ENCODE measurements at regions not wholly inside any gene's neighbourhood (a gene's known extent, or its start where the extent isn't known, plus 50 kb on each side); places are given as distances from the start of the nearest gene placed in this dataset.

DNA sequence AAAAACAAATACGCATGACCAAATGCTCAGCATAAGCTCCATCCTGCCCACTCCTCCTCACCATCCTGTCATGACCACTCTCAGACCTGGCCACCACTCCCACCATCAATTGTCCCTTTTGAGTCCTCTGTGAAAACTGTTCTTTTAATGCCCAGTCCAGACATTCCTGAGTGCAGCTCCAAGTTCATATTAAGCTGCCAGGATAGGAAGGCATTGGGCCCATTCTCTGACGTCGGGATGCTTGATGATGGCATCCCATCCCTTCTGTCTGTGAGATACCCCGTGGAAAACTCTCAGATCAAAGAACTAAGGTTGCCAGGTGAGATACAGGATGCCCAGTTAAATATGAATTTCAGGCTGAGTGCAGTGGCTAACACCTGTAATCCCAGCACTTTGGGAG is 89.9 kb upstream of the KIF5B start:
- intact Hi-C loops (cut with DNase I) = loop anchor here in 1 of 2 donors (2.0 kb wide), 1 partner anchor 25 kb away; no protein-coding TSS in a partner anchor

DNA sequence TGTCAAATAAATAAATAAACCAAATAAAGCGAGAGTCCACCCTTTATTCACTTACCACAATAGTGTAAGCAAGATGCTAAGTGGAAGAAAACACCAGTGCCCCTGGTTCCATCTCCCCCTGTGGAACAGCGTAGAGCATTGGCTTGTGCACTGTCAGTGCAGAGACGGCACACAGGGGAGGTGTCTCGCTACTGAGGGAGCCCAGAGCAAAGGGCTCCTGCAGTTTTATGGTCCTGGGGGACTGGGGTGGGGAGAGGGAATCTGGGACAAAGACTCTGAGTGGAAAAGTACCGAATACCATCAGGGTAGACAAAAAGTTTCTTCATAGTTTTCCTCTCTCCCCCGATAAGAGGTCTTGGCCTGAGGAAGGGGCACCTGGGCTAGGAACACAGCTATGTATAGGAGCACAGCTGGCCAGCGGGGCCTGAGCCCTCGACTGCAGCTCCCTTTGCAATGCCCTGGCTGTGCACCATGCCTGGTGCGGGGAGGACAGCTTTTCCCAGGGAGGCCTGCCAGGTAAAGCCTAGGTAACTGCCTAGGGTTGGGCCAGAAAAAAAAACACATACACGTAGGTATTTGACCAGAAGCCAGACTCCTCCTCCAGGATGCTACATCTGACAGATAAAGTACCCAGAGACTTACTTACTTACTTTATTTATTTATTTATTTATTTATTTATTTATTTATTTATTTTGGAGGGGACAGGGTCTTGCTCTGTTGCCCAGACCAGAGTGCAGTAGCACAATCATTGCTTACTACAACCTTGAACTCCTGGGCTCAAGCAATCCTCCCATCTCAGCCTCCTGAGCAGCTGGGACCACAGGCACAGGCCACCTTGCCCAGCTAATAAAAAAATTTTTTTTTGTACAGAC is 88.8 kb upstream of the KIF5B start:
- no peak for DNase-seq
- peaks cover 7% of the 10 kb centered on the region for H3K4me1 ChIP-seq
- H3K4me3 ChIP-seq = no peak overlapping the region
- ATAC-seq = no peak
- no peaks in the 10 kb centered on the region for H3K27me3 ChIP-seq (ENCODE audit: insufficient read depth in 3 of 3, low read length in 2 of 3)
- intact Hi-C loops (cut with DNase I) = no loop called here
- TF ChIP-seq, protein P1, sequence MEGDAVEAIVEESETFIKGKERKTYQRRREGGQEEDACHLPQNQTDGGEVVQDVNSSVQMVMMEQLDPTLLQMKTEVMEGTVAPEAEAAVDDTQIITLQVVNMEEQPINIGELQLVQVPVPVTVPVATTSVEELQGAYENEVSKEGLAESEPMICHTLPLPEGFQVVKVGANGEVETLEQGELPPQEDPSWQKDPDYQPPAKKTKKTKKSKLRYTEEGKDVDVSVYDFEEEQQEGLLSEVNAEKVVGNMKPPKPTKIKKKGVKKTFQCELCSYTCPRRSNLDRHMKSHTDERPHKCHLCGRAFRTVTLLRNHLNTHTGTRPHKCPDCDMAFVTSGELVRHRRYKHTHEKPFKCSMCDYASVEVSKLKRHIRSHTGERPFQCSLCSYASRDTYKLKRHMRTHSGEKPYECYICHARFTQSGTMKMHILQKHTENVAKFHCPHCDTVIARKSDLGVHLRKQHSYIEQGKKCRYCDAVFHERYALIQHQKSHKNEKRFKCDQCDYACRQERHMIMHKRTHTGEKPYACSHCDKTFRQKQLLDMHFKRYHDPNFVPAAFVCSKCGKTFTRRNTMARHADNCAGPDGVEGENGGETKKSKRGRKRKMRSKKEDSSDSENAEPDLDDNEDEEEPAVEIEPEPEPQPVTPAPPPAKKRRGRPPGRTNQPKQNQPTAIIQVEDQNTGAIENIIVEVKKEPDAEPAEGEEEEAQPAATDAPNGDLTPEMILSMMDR (IDR thresholded peaks at IDR 0.05) = no peak
- no peaks in the 10 kb centered on the region for H3K36me3 ChIP-seq (ENCODE audit: insufficient read depth in 1 of 2, low read depth in 1 of 2)
- no peak overlapping the region for H3K27ac ChIP-seq
- H3K9me3 ChIP-seq = no peaks in the 10 kb centered on the region
- WGBS, 3 donors = 83 to 85% (median 85%) methylated on average over 10 of the region's 10 CpGs

More for the DNA sequence above, 89.9 kb upstream of the KIF5B start:
- H3K27ac ChIP-seq = no peak overlapping the region
- H3K4me1 ChIP-seq = peaks cover 3% of the 10 kb centered on the region
- H3K27me3 ChIP-seq (ENCODE audit: insufficient read depth in 3 of 3, low read length in 2 of 3) = no peaks in the 10 kb centered on the region
- no peaks in the 10 kb centered on the region for H3K9me3 ChIP-seq
- 78 to 90% (median 82%) methylated on average over 4 of the region's 4 CpGs for WGBS, 3 donors
- H3K36me3 ChIP-seq (ENCODE audit: insufficient read depth in 1 of 2, low read depth in 1 of 2) = no peaks in the 10 kb centered on the region
- H3K4me3 ChIP-seq = no peak overlapping the region
- ATAC-seq (no peak), DNase-seq (no peak)
- TF ChIP-seq, protein P1 (IDR thresholded peaks at IDR 0.05) = no peak

- ATAC-seq (no peak), DNase-seq (no peak)
- H3K9me3 ChIP-seq = no peaks in the 10 kb centered on the region
- peaks cover 10% of the 10 kb centered on the region for H3K4me1 ChIP-seq
- no peak overlapping the region for H3K27ac ChIP-seq
- WGBS, 3 donors = 71 to 90% (median 90%) methylated on average over 7 of the region's 7 CpGs
- H3K4me3 ChIP-seq = no peak overlapping the region
- no peaks in the 10 kb centered on the region for H3K36me3 ChIP-seq (ENCODE audit: insufficient read depth in 1 of 2, low read depth in 1 of 2)
- TF ChIP-seq, protein P1 (IDR thresholded peaks at IDR 0.05) = no peak
- intact Hi-C loops (cut with DNase I) = no loop called here
- H3K27me3 ChIP-seq (ENCODE audit: insufficient read depth in 3 of 3, low read length in 2 of 3) = no peaks in the 10 kb centered on the region
These were observed 87.2 kb upstream of the KIF5B start for GRCh38 chr10:32143302-32143847.

DNA sequence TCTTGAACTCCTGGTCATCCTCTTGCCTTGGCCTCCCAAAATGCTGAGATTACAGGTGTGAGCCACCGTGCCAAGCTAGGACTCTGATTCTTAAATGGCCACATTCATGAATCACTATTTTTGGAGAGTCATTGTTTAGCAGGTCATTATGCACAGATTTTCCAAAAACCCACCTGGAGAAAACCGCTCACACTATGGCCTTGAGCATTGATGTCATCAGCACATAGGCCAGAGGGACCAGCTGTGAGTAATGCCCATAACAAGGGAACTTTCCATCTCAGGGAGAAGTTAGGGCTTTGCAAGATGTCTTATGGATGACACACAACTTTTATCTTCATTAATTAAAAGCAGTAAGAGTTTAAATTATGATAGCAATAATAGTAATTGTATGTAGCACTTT is 86.4 kb upstream of the KIF5B start:
- WGBS, 3 donors = 81 to 92% (median 87%) methylated on average over 2 of the region's 2 CpGs
- ATAC-seq (no peak), DNase-seq (no peak)
- Histone ChIP-seq H3K9me3 (no peaks in the 10 kb centered on the region), H3K4me1 (peaks cover 10% of the 10 kb centered on the region), H3K36me3 (ENCODE audit: insufficient read depth in 1 of 2, low read depth in 1 of 2) (no peaks in the 10 kb centered on the region), H3K27me3 (ENCODE audit: insufficient read depth in 3 of 3, low read length in 2 of 3) (no peaks in the 10 kb centered on the region), H3K27ac (no peak overlapping the region), H3K4me3 (no peak overlapping the region)
- TF ChIP-seq, protein P1 (IDR thresholded peaks at IDR 0.05) = no peak
- intact Hi-C loops (cut with DNase I) = no loop called here
